Duodenal mucosa (tissue), 2 donors: ENCODE measurements at regions not wholly inside any gene's neighbourhood (a gene's known extent, or its start where the extent isn't known, plus 50 kb on each side); places are given as distances from the start of the nearest gene placed in this dataset.

Experiments used
- H3K27ac ChIP-seq: one replicate; pipeline ENCODE4 v1.7.0; 2013; ENCODE audit warnings: low read depth, low read length
- H3K27me3 ChIP-seq, 2 donors: one replicate each; pipeline ENCODE4 v1.7.0; 2013; ENCODE audit warnings: low read length in 2 of 2, control low read depth in 1 of 2; ENCODE audit not compliant: insufficient read depth in 2 of 2, control insufficient read depth in 1 of 2
- H3K36me3 ChIP-seq, 2 donors: one replicate each; pipeline ENCODE4 v1.7.0; 2013; ENCODE audit warnings: low read length in 2 of 2, control low read depth in 1 of 2; ENCODE audit not compliant: insufficient read depth in 2 of 2, control insufficient read depth in 1 of 2
- H3K4me1 ChIP-seq, 2 donors: one replicate each; pipeline ENCODE4 v1.7.0; 2013; ENCODE audit warnings: low read length in 2 of 2, control low read depth in 1 of 2; ENCODE audit not compliant: insufficient read depth in 2 of 2, control insufficient read depth in 1 of 2
- H3K4me3 ChIP-seq, 2 donors: one replicate each; pipeline ENCODE4 v1.7.0; 2013; ENCODE audit warnings: low read length in 2 of 2, low read depth in 1 of 2
- H3K9ac ChIP-seq, 2 donors: one replicate each; pipeline ENCODE4 v1.7.0; 2013; ENCODE audit warnings: low read length in 2 of 2, low read depth in 1 of 2
- H3K9me3 ChIP-seq, 2 donors: one replicate each; pipeline ENCODE4 v1.7.0; 2013; ENCODE audit warnings: low read length in 2 of 2, control low read depth in 1 of 2; ENCODE audit not compliant: control insufficient read depth in 1 of 2

DNA sequence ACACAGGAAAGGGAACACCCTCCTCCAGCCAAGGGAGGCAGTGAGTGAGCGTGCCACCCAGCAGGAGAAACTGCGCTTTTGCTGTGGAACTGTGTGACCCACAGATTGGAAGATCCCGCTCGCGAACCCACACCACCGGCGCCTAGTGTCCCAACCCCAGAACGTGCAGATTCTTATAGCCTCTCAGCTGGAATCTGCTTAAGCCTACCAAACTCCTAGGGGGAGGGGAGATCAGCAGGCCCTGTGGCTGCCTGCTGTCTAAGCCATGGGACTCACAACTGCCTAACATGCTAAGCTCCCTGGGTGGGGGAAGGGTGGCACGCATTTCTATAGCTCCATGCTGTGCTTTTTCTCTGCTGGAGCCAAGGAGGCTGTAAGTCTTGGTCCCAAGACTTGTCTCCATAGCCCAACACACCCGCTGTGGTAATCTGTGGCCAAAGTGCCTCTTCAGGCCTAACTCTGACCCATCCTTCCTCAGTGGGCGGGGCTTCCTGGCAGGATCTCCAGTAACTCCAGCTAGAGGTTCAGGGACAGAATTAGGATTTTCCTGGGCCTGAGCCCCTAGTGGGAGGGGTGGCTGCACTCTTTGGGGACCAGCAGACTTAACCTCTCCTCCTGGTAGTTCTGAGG, 485.0 kb downstream of the TAF11L14 start:
- no peak overlapping the region for H3K27ac ChIP-seq
- no peak overlapping the region for H3K4me3 ChIP-seq
- H3K4me1 ChIP-seq, result no peaks in the 10 kb centered on the region
- peaks cover 0 to 8% of the 10 kb centered on the region in 2 donors for H3K9me3 ChIP-seq
- H3K27me3 ChIP-seq, result no peaks in the 10 kb centered on the region
- H3K36me3 ChIP-seq, result no peaks in the 10 kb centered on the region
- H3K9ac ChIP-seq, result no peak overlapping the region

DNA sequence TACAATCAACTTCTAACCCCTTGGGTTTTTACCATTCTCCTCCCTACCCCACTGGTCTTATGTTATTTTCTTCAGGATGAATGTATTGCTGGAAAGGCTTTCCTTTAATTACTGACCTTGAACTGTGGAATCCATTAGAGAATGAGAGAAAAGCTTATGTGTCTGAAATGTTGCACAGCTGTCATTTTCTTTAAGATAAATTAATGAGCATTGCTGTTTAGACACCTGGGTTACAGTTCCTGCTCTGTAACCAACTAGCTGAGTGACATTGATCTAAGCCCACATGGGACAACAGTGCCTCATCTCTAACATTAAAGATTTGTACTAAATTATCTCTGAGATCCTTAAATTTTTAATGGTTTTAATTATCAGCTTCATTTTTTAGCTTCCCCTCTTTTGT, 507.0 kb downstream of the TAF11L14 start:
- Histone ChIP-seq H3K27me3 (no peaks in the 10 kb centered on the region), H3K9ac (no peak overlapping the region), H3K4me1 (no peaks in the 10 kb centered on the region), H3K9me3 (peaks cover 6 to 13% of the 10 kb centered on the region in 2 donors), H3K36me3 (no peaks in the 10 kb centered on the region), H3K27ac (no peak overlapping the region), H3K4me3 (no peak overlapping the region)

DNA sequence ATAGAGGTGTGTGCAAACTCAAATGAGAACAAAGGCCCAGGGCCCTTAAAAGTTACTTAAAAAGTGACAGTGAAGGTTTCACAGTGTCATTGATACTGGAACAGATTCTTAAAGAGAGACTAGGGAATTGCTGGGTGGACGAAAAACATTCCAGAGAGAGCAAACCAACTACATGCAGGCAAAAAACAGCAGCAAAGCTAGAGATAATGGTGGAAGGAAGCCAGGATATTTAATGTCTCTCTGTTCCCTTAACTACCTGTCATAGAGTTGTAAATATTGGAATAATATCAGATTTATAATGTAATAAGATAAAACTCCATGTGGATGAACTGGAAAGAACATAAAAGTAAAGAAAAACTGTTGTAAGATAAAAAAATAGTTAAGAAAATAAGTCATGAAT, 508.6 kb downstream of the TAF11L14 start:
- Histone ChIP-seq H3K27me3 (no peaks in the 10 kb centered on the region), H3K9ac (no peak overlapping the region), H3K36me3 (no peaks in the 10 kb centered on the region), H3K4me1 (no peaks in the 10 kb centered on the region), H3K9me3 (peaks cover 6 to 13% of the 10 kb centered on the region in 2 donors), H3K4me3 (no peak overlapping the region), H3K27ac (no peak overlapping the region)

DNA sequence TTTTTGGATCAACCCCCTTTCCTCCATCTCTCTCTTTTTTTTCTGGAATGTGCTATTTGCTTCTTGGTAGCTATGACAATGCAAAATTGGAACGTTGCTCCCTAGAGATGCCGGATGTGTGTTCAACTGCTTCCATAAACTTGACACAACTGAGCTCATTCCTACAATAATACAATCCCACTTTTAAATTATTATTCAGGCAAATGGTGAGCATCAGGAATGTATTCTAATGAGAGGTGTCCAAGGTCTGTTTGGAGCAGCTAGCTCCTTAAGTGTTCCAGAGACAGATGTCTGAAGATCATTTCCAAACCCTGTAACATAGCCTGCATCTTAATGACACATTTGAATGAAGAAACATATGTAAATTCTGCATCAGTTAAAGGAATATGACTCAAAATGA, 518.4 kb downstream of the TAF11L14 start:
- Histone ChIP-seq H3K9ac (no peak overlapping the region), H3K4me1 (no peaks in the 10 kb centered on the region), H3K9me3 (peaks cover 0 to 9% of the 10 kb centered on the region in 2 donors), H3K27me3 (no peaks in the 10 kb centered on the region), H3K4me3 (no peak overlapping the region), H3K36me3 (no peaks in the 10 kb centered on the region), H3K27ac (no peak overlapping the region)

DNA sequence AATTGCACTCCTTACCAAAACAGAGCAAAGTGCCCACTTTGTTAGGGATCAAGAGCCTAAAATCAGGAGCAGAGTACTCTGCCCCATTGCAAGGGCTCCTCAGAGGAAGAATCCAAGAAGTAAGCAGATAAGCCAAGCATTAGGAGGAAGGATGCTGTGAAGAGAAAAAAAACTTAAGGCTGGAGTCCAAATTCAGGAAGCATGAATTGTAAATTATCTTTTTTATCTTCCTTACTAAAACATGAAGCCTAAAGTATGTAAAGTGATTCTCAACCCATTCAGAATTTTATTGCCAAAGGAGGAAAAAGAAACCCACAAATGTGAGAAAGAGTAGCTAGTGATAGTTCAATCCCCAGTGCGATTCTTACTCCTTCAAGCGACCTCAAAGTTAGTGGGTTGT, 523.9 kb downstream of the TAF11L14 start:
- Histone ChIP-seq H3K36me3 (no peaks in the 10 kb centered on the region), H3K27ac (no peak overlapping the region), H3K27me3 (no peaks in the 10 kb centered on the region), H3K4me1 (no peaks in the 10 kb centered on the region), H3K4me3 (no peak overlapping the region), H3K9ac (no peak overlapping the region), H3K9me3 (peaks cover 3 to 13% of the 10 kb centered on the region in 2 donors)

DNA sequence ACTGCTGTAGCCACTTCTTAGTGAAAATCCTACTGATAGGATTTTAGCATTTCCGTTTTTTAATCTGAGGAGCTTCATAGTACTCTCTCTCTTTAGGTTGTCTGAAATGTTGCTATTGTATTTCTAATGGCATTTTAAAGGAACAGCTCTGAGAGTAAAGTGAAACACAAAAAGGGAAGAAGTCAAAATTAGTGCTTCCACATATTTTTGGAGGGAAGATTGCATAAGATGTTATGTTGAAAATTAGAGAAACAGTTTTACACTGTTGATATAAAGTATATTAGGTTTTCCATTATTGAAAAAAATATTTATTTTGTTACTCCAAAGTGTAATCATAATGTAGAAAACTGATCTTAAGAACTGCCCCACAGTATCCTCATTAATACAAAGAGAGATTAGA, 525.1 kb downstream of the TAF11L14 start:
- Histone ChIP-seq H3K4me1 (no peaks in the 10 kb centered on the region), H3K9me3 (peaks cover 3 to 11% of the 10 kb centered on the region in 2 donors), H3K9ac (no peak overlapping the region), H3K27me3 (no peaks in the 10 kb centered on the region), H3K27ac (no peak overlapping the region), H3K36me3 (no peaks in the 10 kb centered on the region), H3K4me3 (no peak overlapping the region)

DNA sequence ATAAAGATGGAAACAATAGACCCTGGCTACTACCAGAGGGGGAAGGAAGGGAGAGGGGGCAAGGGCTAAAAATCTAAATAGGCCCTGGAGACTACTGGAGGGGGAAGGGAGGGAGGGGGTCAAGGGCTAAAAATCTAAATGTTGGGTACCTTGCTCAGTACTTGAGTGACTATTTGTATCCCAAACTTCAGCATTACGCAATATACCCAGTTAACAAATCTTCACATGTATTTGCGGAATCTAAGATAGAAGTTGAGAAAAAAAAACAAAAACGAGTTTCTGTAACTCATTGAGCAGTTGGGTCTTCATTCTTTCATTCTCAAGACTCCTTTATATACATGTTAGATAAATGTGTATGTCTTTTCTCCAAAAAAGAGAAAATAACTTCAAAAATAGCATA, 537.4 kb downstream of the TAF11L14 start:
- H3K4me3 ChIP-seq, result no peak overlapping the region
- peaks cover 0 to 4% of the 10 kb centered on the region in 2 donors for H3K9me3 ChIP-seq
- H3K27ac ChIP-seq, result no peak overlapping the region
- H3K27me3 ChIP-seq, result no peaks in the 10 kb centered on the region
- no peak overlapping the region for H3K9ac ChIP-seq
- no peaks in the 10 kb centered on the region for H3K4me1 ChIP-seq
- no peaks in the 10 kb centered on the region for H3K36me3 ChIP-seq

DNA sequence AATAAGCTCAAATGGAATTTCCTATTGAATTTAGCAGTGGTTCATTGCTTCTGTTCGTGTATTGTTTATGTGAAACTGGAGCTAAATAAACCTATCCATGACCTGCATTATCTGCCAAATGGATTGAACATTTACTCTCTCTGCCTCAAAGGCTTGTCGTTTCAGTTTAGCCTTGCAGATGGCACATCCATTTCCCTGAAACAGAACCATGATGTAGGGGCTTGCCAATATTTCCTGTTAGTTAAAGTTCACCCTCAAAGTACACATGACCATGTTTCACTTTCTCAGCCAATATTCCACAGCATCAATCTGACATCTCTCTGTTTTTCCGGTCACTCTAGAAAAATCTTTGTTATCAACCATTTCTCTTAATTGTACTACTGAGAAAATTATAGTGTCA, 545.3 kb downstream of the TAF11L14 start:
- no peak overlapping the region for H3K27ac ChIP-seq
- H3K4me3 ChIP-seq, result no peak overlapping the region
- no peaks in the 10 kb centered on the region for H3K27me3 ChIP-seq
- no peak overlapping the region for H3K9ac ChIP-seq
- H3K4me1 ChIP-seq, result no peaks in the 10 kb centered on the region
- no peaks in the 10 kb centered on the region for H3K36me3 ChIP-seq
- peaks cover 0 to 5% of the 10 kb centered on the region in 2 donors for H3K9me3 ChIP-seq

DNA sequence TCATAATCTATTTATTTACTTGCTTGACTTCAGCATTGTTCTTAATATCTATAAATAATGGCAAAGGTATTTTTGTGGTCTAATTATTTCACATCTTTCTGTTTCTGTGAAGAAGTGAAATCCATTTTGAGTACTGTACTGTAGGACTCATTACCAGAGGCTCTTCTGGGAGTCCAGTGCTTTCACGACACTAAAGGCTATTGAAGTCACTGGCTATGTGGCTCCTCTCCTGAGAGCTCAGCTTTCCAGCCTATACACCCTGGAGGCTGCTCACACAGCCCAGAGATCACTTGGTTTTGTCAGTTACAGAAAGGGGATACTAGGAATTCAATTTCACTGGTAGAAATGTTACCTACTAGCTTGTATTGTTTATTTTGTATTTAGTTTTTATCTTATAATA, 547.3 kb downstream of the TAF11L14 start:
- Histone ChIP-seq H3K4me3 (no peak overlapping the region), H3K27ac (no peak overlapping the region), H3K9me3 (peaks cover 0 to 5% of the 10 kb centered on the region in 2 donors), H3K4me1 (no peaks in the 10 kb centered on the region), H3K36me3 (no peaks in the 10 kb centered on the region), H3K27me3 (no peaks in the 10 kb centered on the region), H3K9ac (no peak overlapping the region)

DNA sequence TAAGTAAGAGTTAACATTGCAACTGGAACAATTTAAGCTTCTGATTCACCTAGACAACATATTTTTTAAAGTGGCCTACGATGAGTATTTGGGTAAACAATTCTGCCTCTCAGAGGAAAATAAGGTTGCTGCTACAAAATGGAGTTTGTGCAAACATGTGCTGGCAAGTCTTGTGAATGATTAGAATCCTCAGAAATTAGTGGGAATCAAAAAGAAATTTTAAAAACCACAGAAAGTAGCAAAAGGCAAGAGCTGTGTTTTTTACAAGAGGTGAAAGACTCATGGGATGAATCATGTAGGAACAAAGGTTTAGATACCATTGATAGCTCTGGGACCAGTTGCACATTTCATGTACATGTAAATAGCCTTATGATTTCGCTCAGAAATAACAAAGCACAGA, 561.6 kb downstream of the TAF11L14 start:
- Histone ChIP-seq H3K9me3 (peaks cover 6 to 8% of the 10 kb centered on the region in 2 donors), H3K36me3 (no peaks in the 10 kb centered on the region), H3K9ac (no peak overlapping the region), H3K27ac (no peak overlapping the region), H3K4me1 (no peaks in the 10 kb centered on the region), H3K27me3 (no peaks in the 10 kb centered on the region), H3K4me3 (no peak overlapping the region)

DNA sequence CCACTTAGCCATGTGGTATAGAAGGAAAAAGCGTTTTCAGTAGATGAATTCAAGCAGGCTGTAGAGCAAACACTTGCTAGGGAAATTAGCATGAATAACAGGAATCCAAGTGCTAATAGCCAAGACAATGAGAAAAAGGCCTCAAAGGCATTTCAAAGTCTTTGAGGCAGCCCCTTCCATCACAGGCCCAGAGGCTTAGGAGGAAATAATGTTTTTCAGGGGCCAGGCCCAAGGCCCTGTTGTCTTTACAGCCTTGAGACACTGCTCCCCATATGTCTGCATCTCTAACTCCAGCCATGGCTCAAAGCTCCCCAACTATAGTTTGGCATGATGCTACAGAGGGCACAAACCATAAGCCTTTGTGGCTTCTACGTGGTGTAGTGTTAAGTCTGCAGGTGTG, 563.5 kb downstream of the TAF11L14 start:
- Histone ChIP-seq H3K9ac (no peak overlapping the region), H3K36me3 (no peaks in the 10 kb centered on the region), H3K4me3 (no peak overlapping the region), H3K4me1 (no peaks in the 10 kb centered on the region), H3K27ac (no peak overlapping the region), H3K9me3 (peaks cover 6% of the 10 kb centered on the region in 2 donors), H3K27me3 (no peaks in the 10 kb centered on the region)
